ENCODE measurements at regions not wholly inside any gene's neighbourhood (a gene's known extent, or its start where the extent isn't known, plus 50 kb on each side); places are given as distances from the start of the nearest gene placed in this dataset.

- TF ChIP-seq HDAC2 (IDR thresholded peaks at IDR 0.05) (no peak), RAD21 (conservative IDR thresholded peaks at IDR 0.05 in 1 of 2, IDR thresholded peaks at IDR 0.05 in 1 of 2) (no peak), CEBPB (IDR thresholded peaks at IDR 0.05) (no peak), CTCF (IDR thresholded peaks at IDR 0.05) (no peak), FOSB (CRISPR knock-in tag; IDR thresholded peaks at IDR 0.05) (no peak)
Measured at GRCh38 chr12:24746006-24746671, 202.8 kb downstream of the BCAT1 start.
